GM10266 (cell line): ENCODE measurements at regions not wholly inside any gene's neighbourhood (a gene's known extent, or its start where the extent isn't known, plus 50 kb on each side); places are given as distances from the start of the nearest gene placed in this dataset.

ENCODE experiments used
- DNase-seq: peaks from one replicate; pipeline ENCODE4 v3.0.0; 2012; ENCODE audit errors: extremely low spot score
- TF ChIP-seq, protein P1 (sequence below): IDR thresholded peaks from 2 replicates; pipeline ENCODE4 v1.5.1; 2012; ENCODE audit warnings: mild to moderate bottlenecking, low read depth; ENCODE audit not compliant: control insufficient read depth, insufficient read depth; ENCODE audit errors: missing control alignments

- no peak for DNase-seq
- TF ChIP-seq, protein P1, sequence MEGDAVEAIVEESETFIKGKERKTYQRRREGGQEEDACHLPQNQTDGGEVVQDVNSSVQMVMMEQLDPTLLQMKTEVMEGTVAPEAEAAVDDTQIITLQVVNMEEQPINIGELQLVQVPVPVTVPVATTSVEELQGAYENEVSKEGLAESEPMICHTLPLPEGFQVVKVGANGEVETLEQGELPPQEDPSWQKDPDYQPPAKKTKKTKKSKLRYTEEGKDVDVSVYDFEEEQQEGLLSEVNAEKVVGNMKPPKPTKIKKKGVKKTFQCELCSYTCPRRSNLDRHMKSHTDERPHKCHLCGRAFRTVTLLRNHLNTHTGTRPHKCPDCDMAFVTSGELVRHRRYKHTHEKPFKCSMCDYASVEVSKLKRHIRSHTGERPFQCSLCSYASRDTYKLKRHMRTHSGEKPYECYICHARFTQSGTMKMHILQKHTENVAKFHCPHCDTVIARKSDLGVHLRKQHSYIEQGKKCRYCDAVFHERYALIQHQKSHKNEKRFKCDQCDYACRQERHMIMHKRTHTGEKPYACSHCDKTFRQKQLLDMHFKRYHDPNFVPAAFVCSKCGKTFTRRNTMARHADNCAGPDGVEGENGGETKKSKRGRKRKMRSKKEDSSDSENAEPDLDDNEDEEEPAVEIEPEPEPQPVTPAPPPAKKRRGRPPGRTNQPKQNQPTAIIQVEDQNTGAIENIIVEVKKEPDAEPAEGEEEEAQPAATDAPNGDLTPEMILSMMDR, result no peak
These were observed 103.3 kb upstream of the RASA1 start for GRCh38 chr5:87164409-87164808.

- DNase-seq, result no peak
- TF ChIP-seq, protein P1, result no peak
These were observed 98.2 kb upstream of the RASA1 start for GRCh38 chr5:87169300-87169991.

DNA sequence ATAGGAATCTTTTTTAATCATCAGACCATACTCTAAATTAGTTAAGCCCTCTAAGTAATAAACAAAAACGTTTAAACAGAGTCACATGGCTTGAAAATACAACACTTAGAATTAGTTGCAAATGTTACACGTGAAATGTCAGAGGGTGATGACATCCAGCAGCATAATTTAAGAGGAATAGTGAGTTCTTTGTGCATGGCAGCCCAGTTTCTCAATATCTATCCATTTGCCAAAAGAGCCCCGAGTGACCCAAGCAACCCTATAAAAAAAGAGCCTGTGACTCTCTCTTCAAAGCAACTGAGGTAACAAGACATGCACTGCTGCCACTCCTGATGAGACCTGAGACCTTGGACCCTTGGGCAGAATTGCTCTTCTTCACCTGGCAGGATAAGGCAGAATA lies 96.9 kb upstream of the RASA1 start:
- TF ChIP-seq, protein P1, result no peak
- DNase-seq, result no peak

GRCh38 chr5:87182649-87183048 lies 85.0 kb upstream of the RASA1 start:
- TF ChIP-seq, protein P1, result no peak
- no peak for DNase-seq

- TF ChIP-seq, protein P1, result no peak
These were observed 83.8 kb upstream of the RASA1 start for GRCh38 chr5:87183896-87184295.

GRCh38 chr5:87184605-87185004 lies 83.1 kb upstream of the RASA1 start:
- no peak for DNase-seq
- TF ChIP-seq, protein P1, result no peak

More at GRCh38 chr5:87183896-87184295, 83.8 kb upstream of the RASA1 start:
- no peak for DNase-seq

- DNase-seq, result no peak
- TF ChIP-seq, protein P1, result no peak
These were observed 81.8 kb upstream of the RASA1 start for GRCh38 chr5:87185838-87186237.
